Panc1 (cell line): ENCODE measurements at regions not wholly inside any gene's neighbourhood (a gene's known extent, or its start where the extent isn't known, plus 50 kb on each side); places are given as distances from the start of the nearest gene placed in this dataset.

Experiments used
- POLR2AphosphoS5 ChIP-seq: IDR thresholded peaks from 2 replicates; pipeline ENCODE4 v1.6.1; 2012; ENCODE audit warnings: mild to moderate bottlenecking, low read depth, low read length, moderate library complexity
- TCF7L2 ChIP-seq: IDR thresholded peaks from 2 replicates; pipeline ENCODE4 v1.6.1; 2011; ENCODE audit warnings: mild to moderate bottlenecking, low read depth, low read length, inconsistent platforms
- TF ChIP-seq, protein P1 (sequence below): fragments of 450-650 bp; IDR thresholded peaks from 2 replicates; pipeline ENCODE4 v1.5.1; 2017; ENCODE audit warnings: mild to moderate bottlenecking
- TF ChIP-seq, protein P2 (sequence below), 2 experiments: IDR thresholded peaks; 2 replicates each; pipeline ENCODE4 v1.6.1; 2011 to 2012; ENCODE audit warnings: low read depth in 2 of 2, control low read depth in 1 of 2, low read length in 1 of 2, mild to moderate bottlenecking in 1 of 2, moderate library complexity in 1 of 2; ENCODE audit not compliant: insufficient read depth in 1 of 2

DNA sequence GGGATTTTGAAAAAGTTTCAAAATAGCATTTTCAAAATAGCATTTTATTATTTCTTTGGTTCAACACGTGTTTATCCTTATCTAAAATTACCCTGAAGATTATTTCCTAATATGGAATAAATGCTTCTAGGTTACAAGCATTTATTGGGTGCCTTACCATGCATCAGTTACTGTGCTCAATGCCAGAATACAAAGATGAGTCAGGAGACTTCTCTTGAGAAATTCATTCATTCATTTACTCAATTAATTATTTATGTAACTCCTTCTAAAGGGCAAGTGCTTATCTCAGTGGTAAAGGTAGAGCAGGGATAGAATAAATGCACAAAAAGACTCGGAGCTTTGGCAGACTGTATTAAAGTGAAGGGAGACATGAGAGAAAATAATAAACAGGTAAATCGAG lies 150.1 kb upstream of the PDE7B start:
- no peak for TF ChIP-seq POLR2AphosphoS5
- TF ChIP-seq, protein P1, sequence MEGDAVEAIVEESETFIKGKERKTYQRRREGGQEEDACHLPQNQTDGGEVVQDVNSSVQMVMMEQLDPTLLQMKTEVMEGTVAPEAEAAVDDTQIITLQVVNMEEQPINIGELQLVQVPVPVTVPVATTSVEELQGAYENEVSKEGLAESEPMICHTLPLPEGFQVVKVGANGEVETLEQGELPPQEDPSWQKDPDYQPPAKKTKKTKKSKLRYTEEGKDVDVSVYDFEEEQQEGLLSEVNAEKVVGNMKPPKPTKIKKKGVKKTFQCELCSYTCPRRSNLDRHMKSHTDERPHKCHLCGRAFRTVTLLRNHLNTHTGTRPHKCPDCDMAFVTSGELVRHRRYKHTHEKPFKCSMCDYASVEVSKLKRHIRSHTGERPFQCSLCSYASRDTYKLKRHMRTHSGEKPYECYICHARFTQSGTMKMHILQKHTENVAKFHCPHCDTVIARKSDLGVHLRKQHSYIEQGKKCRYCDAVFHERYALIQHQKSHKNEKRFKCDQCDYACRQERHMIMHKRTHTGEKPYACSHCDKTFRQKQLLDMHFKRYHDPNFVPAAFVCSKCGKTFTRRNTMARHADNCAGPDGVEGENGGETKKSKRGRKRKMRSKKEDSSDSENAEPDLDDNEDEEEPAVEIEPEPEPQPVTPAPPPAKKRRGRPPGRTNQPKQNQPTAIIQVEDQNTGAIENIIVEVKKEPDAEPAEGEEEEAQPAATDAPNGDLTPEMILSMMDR, result no peak
- TF ChIP-seq, protein P2, sequence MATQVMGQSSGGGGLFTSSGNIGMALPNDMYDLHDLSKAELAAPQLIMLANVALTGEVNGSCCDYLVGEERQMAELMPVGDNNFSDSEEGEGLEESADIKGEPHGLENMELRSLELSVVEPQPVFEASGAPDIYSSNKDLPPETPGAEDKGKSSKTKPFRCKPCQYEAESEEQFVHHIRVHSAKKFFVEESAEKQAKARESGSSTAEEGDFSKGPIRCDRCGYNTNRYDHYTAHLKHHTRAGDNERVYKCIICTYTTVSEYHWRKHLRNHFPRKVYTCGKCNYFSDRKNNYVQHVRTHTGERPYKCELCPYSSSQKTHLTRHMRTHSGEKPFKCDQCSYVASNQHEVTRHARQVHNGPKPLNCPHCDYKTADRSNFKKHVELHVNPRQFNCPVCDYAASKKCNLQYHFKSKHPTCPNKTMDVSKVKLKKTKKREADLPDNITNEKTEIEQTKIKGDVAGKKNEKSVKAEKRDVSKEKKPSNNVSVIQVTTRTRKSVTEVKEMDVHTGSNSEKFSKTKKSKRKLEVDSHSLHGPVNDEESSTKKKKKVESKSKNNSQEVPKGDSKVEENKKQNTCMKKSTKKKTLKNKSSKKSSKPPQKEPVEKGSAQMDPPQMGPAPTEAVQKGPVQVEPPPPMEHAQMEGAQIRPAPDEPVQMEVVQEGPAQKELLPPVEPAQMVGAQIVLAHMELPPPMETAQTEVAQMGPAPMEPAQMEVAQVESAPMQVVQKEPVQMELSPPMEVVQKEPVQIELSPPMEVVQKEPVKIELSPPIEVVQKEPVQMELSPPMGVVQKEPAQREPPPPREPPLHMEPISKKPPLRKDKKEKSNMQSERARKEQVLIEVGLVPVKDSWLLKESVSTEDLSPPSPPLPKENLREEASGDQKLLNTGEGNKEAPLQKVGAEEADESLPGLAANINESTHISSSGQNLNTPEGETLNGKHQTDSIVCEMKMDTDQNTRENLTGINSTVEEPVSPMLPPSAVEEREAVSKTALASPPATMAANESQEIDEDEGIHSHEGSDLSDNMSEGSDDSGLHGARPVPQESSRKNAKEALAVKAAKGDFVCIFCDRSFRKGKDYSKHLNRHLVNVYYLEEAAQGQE (IDR thresholded peaks at IDR 0.05; ENCODE audit: insufficient read depth in 1 of 2, low read depth in 2 of 2, low read length in 1 of 2), result no peak
- no peak for TF ChIP-seq TCF7L2
